Retina (tissue), 1 donor: ENCODE measurements at regions not wholly inside any gene's neighbourhood (a gene's known extent, or its start where the extent isn't known, plus 50 kb on each side); places are given as distances from the start of the nearest gene placed in this dataset.
"Not testable (repeated sequence)": the region's sequence is repeated elsewhere in the genome, so short reads cannot be mapped to it uniquely, and the experiment has no call there.

ENCODE experiments used
- DNase-seq: peaks from one replicate; pipeline ENCODE4 v3.0.0-alpha.2; 2016

GRCh38 chr2:72031346-72032110, 116.1 kb downstream of the CYP26B1 start:
- no peak for DNase-seq

- no peak for DNase-seq
Measured at GRCh38 chr2:72028996-72029395, 118.7 kb downstream of the CYP26B1 start.

DNA sequence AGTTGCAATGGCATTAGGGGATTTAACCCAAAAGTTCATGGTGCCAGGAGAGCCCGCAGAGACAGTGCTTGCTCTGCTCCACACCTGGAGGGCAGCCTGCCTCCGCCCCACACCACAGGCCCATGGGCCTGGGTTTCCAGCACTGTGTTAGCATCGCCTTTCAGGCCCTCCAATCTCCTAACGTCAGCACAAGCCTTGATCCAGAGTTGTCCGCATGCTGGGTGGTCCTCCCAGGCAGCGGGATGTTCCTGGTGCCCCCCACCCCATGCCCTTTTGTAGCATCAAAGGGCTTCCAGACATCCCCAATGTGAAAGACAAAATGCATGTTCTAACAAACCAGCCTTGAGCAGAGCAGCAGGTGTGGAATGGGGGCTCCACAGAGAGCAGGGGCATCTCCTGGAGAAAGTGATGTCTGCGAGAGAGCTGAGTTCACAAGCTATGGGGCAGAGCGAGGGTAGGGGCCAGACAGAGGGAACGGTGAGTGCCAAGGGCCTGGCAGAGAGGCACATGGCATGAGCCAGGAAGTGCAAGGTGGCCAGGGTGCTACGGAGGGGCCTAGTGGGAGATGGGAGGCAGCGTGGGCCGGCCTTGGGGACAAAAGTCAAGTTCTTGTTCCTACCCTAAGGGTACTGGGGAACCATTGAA, 119.2 kb downstream of the CYP26B1 start:
- DNase-seq: no peak

DNA sequence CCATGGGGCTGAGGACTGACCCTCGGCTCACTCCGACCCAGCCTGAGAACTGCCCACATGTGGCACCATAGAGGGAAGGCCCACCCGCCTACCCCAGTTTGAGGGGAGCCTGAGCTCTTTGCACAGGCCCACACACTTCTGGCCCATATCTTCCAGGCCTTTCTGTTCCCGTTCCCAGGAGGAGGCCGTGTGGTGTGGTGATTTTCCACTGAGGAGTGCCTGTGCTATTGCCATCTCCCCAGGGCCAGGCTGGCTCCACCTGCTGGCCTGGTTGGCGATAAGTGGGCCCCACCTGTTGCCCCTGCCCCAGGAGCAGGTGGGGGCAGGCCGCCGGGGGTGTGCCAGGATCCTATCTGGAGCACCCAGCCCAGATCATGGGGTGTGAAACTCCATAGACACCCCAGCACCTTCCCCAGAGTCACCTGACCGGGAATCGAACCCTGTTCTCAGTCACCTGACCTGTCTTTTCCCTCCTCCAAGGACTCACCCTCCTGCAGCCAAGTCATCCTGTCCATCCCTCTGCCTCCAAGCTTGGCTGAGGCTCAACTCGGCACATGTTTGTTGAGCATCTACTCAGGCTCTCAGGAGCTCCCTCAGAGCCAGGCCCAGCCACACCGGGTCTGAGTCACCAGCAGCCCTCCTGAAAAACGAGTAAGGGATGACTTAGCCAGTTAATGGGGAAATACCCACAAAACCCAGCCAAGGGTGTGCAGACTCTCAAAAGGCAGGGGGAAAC, 120.1 kb downstream of the CYP26B1 start:
- no peak for DNase-seq

- no peak for DNase-seq
Measured at GRCh38 chr2:72026819-72027425, 120.7 kb downstream of the CYP26B1 start.

DNA sequence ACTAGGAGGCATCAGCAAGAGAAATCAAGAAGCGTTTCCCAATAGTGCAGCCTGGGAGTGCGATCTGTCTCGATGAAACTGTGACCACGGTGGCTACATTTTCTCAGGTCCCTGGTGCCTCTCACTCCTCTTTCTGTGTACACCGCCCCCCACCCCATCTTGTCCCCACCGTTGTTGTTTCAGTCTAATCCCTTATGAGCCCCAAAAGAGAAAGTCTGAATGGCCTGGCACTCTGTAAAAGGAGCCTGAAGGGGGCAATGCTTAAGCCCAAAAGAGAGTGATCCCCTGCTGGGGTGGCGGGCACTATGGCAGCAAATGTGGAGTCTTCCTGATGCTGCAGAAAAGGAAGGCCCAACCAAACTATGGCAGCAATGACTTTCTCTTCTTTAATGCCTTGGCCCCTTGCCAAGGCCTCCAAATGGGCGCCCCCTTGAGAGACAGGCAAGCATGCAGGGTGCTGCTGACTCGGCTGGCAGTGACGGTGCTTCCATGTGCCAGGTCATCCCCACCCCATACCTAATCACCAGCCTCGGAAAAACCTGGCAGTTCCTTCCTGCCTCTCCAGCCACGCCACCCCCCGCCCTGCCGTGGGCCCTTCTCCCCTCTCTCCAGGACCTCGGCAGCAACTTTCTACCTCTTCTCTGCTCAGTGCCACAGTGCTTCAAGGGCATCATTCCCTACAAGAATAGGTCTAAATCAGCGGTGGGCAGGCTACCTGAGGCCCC, 123.0 kb downstream of the CYP26B1 start:
- DNase-seq: no peak

- no peak for DNase-seq
Measured at GRCh38 chr2:72023678-72024390, 123.8 kb downstream of the CYP26B1 start.

DNA sequence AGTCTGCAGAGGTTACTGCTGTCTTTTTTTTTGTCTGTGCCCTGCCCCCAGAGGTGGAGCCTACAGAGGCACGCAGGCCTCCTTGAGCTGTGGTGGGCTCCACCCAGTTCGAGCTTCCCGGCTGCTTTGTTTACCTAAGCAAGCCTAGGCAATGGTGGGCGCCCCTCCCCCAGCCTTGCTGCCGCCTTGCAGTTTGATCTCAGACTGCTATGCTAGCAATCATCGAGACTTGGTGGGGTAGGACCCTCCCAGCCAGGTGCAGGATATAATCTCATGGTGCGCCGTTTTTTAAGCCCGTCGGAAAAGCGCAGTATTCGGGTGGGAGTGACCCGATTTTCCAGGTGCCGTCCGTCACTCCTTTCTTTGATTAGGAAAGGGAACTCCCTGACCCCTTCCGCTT, 126.3 kb downstream of the CYP26B1 start:
- not testable (repeated sequence) for DNase-seq

DNA sequence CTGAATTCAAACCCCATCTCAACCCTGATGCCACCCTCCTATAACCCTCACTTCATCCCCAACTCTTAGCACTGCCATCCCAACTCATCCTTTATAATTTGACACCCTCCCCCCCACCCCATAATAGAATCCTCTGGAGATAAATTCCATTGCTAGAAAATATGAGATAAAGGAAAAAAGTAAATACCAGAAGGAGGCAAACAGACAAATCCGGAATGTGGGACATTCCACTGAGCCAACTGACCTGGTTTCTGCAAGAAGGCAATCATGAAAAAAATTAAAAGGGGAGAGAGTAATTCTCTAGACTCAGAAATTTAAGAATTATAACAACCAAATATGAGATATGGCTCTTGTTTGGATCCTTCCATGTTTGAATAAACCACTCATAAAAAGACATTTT, 132.4 kb downstream of the CYP26B1 start:
- no peak for DNase-seq

DNA sequence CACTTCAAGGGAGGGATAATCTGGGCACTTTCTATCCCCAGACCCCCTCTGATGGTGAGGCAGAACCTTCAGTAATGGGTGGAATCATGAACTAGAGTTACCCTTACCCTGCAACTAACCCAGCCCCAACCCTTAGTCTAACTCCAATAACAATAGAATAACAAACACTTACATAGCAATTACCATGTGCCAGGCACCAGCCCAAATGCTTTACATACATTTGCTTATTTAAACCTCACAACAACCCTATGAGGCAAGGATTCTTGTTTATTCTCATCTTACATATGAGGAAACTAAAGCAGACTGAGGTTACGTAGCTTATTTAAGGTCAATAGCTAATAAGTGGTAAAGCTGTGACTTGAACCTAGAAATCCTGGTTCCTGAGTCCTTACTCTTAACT, 132.8 kb downstream of the CYP26B1 start:
- DNase-seq: no peak

GRCh38 chr2:72013726-72014125, 133.9 kb downstream of the CYP26B1 start:
- no peak for DNase-seq

DNA sequence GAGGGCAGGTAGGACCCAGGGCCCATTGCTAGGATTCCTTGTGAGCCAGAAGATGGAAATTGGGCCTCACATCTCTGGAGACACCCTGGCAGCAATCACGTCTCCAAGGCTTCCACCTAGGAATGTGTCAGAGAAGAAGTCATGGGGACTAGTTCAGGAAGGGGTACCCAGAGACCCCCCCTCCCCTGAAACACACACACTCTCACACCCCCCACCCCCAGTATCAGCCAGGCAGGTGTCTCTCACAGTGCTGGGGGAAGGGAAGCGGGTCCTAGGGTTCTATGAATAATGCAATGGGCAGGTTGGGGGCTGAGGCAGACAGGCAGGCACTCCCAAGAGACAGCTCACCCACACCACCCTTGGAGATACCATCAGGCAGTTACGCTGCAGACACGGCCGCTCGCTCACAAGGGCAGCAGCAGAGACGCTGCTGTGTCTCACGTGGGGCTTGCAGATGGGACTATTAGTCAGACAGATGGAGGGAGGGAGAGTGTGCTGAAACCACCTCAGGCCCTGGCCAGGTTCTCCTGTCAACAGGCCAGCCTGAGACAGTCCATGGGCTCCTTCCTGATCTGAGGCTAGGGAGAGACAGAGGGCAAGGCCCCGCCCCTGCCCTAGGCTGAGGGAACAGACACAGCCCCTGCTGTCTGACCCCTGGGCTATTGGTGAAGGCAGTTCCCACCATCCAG, 134.6 kb downstream of the CYP26B1 start:
- DNase-seq: no peak

DNA sequence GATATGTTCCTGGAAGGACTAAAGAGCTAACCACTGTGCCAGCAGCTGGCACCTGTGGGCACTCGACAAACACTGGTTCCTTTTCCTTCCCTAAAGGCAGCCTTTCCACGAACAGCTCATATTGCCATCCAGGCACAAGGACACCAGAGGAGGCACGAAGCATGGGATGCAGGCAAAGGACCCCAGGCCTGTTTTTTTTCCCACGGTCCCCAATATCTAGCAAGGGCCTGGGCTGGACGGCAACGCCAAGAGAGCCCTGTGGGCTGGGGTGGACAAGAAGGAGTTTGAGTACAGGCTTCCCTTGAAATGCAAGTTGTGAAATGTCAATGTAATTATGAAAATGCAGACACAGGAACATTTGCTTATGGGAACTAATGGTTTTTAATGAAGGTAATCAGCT, 135.9 kb downstream of the CYP26B1 start:
- DNase-seq: no peak

- DNase-seq: no peak
Measured at GRCh38 chr2:72011370-72011689, 136.3 kb downstream of the CYP26B1 start.

DNA sequence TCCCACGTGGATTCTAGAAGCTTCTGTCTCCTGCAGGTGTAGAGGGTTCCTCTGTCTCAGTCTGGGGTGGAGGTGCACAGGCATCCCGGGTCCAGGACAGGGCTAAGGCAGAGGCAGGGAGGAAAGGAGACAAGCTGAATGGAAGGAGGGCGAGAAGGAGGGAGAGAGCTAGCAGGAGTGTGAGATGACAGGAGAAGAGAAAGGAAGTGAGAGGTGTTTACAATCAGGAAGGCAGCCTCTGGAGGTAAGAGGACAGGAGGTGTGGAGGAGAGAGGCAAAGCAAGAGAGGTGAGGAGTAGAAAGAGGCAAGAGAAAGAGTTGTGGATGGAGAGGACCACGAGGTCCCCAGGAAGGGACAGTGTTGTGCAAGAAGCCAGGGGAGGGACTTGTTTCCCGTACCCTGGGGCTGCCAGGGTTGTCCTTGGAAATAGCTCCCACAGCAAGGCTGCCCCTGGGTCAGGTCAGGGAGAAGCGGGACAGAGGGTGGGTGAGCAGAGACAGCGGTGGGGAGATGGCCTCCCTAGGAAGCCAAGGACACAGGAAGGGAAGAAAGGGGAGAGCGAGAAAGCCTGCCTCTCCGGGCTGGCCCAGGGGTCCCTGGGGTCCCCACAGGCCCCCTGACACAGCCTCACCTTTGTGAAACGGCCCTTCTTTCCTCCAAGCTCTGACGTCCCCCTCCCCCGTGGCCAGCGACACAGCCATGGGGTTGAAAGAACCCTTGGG, 136.9 kb downstream of the CYP26B1 start:
- DNase-seq: no peak

DNA sequence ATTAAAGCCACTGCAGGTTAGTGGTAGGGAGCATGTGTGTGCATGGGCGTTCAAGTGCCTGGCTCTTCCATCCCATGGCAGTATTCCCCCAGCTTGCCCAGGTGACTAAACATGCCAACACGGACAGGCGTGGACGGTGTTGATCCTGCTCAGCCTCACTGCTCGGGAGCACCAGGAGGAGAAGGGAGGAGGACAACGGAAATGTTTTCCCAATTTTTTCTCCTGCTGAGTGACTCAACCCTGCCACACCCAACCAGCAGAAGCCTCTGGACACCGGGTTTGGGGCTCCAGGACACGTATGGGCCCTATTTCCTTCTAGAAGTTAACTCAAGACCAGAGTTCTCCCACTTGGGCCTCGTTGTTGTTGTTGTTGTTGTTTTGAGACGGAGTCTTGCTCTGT, 139.1 kb downstream of the CYP26B1 start:
- no peak for DNase-seq

GRCh38 chr2:72007402-72007801, 140.3 kb downstream of the CYP26B1 start:
- DNase-seq: no peak

- DNase-seq: no peak
Measured at GRCh38 chr2:72006188-72006736, 141.4 kb downstream of the CYP26B1 start.

- DNase-seq: no peak
Measured at GRCh38 chr2:72004976-72005375, 142.7 kb downstream of the CYP26B1 start.

DNA sequence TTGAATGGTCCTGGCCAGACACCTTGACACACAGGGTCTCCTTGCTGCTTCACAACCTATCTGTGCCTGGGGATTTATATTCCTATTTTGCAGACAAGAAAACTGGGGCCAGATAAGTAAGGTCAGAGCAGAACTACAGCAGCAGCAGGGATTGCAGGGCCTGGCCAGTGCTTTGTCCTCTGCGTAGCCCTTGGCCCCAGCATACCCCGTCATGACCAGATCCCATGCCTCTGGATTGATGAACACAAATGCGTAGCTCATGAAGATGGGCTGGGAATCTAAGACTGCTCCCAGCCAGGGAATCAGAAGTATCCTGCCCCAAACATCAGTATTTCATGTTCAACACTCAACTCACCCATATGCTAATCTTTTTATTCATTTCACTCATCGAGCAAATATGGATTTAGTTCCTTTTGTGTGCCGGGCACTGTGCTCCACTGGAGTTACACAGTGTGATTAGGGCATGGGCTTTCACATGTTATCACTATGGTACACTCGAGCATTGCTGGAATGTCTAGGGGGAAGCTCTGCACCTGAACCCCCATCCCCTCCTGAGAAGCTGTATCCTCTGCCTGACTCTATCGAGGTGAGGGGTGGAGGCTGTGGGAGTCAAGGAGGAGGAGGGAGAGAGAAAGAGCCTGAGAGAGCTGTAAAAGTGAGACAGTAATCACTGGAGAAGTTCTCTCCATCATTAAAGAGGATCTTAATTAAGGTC, 143.3 kb downstream of the CYP26B1 start:
- DNase-seq: no peak
